Heart right ventricle (tissue), 16 donors: ENCODE measurements at regions not wholly inside any gene's neighbourhood (a gene's known extent, or its start where the extent isn't known, plus 50 kb on each side); places are given as distances from the start of the nearest gene placed in this dataset.

Source experiments
- ATAC-seq, 8 donors: fragments of 200-7000 bp; cut with Tn5 transposase; one replicate each; pipeline ENCODE4 v1.9.1; 2020; ENCODE audit warnings: mild to moderate bottlenecking in 8 of 8, moderate library complexity in 8 of 8, moderate number of reproducible peaks in 1 of 8
- DNase-seq, 2 donors: peaks; one replicate each; pipeline ENCODE4 v3.0.0-alpha.2; 2020
- H3K27ac ChIP-seq, 10 donors: fragments of 200-600 bp; sonication (generic) in 2 of 10; one replicate each; pipeline versions ENCODE4 v1.5.0 to v1.8.0; 2020 to 2022; ENCODE audit warnings: mild to moderate bottlenecking in 3 of 10
- H3K27me3 ChIP-seq, 7 donors: fragments of 200-600 bp; one replicate each; pipeline ENCODE4 v1.8.0; 2021 to 2022; ENCODE audit warnings: mild to moderate bottlenecking in 2 of 7
- H3K36me3 ChIP-seq, 9 donors: fragments of 200-600 bp; sonication (generic) in 1 of 9; one replicate each; pipeline versions ENCODE4 v1.5.0 to v1.8.0; 2020 to 2022; ENCODE audit warnings: mild to moderate bottlenecking in 2 of 9
- H3K4me1 ChIP-seq, 9 donors: fragments of 200-600 bp; sonication (generic) in 1 of 9; one replicate each; pipeline versions ENCODE4 v1.5.0 to v1.8.0; 2020 to 2022; ENCODE audit warnings: mild to moderate bottlenecking in 4 of 9
- H3K4me3 ChIP-seq, 10 donors: fragments of 200-600 bp; sonication (generic) in 2 of 10; one replicate each; pipeline versions ENCODE4 v1.5.0 to v1.8.0; 2020 to 2022; ENCODE audit warnings: mild to moderate bottlenecking in 7 of 10, moderate library complexity in 2 of 10
- H3K9me3 ChIP-seq, 11 donors: fragments of 200-600 bp in 10 of 11; sonication (generic) in 2 of 11; one replicate each; pipeline versions ENCODE4 v1.5.0 to v1.8.0; 2013 to 2022; ENCODE audit warnings: mild to moderate bottlenecking in 2 of 11, control low read depth in 1 of 11, moderate library complexity in 1 of 11
- CTCF ChIP-seq, 9 donors: fragments of 200-600 bp; sonication (generic) in 2 of 9; IDR thresholded peaks; one replicate each; pipeline versions ENCODE4 v1.5.0 to v1.8.0; 2021 to 2022; ENCODE audit warnings: antibody characterized with exemption in 9 of 9, mild to moderate bottlenecking in 5 of 9, moderate library complexity in 1 of 9
- WGBS, 2 donors: extraction: QIAGEN DNeasy Blood & Tissue Kit; methylation state at CpG; one replicate each; pipeline ENCODE4 v1.1.7; 2013; ENCODE audit warnings: inconsistent platforms in 1 of 2; 5-methylcytosine and 5-hydroxymethylcytosine counted together
- intact Hi-C, 10 donors: fragments of 100-400 bp; cut with DNase I; formaldehyde crosslinking; loops; one replicate each; pipeline versions ENCODE4 v1.11.1 to v1.14.2; 2022
- donor health status: Arrhythmogenic right ventricular cardiomyopathy.
- donor health status: ischemic (EF 13 %, LVEDD 7.1; RV severe dilation, severe dysfunction).
- donor health status: healthy with polysubstance abuse.
- donor health status: DM: no; HTN: yes; CAD: no.
- donor health status: DM: no; HTN: no; CAD: no.
- donor health status: ischemic (EF 25% LVEDD 6.9; RV normal size, moderate dysfunction).
- donor health status: ischemic (EF 25% LVEDD 5.7; RV mildly dilated, moderate dysfunction).
- donor health status: healthy.
- donor health status: DM: yes; HTN: yes; CAD: no.
- donor health status: Ischemic cardiomyopathy.
- donor health status: ischemic (EF 35%, LVEDD 5.7; RV mildly dilated, moderate dysfunction).
- donor health status: nonischemic (EF 11% LVEDD 7.7; RV severe dilation, severe dysfunction).
- donor health status: DM: yes; HTN: yes; CAD: no.
- donor health status: PGD.
- donor health status: ischemic (EF 29% LVEDD 5.4; RV normal size, mild dysfunction).
- donor health status: nonischemic (EF 23%, LVEDD 6.1; RV moderate dilation, normal function).

- intact Hi-C loops, result no loop called here
- no peak for TF ChIP-seq CTCF (IDR thresholded peaks at IDR 0.05)
- H3K36me3 ChIP-seq, result no peaks in the 10 kb centered on the region
- DNase-seq (no peak), ATAC-seq (no peak)
- 90 to 91% methylated on average over 32 of the region's 32 CpGs for WGBS, 2 donors
- H3K27ac ChIP-seq, result no peak overlapping the region
- no peaks in the 10 kb centered on the region for H3K4me1 ChIP-seq
- no peak overlapping the region for H3K4me3 ChIP-seq
- H3K9me3 ChIP-seq, result peaks cover 0 to 56% (median 0%) of the 10 kb centered on the region in 11 donors
- no peaks in the 10 kb centered on the region for H3K27me3 ChIP-seq
Observed at GRCh38 chr19:24002256-24002945, 84.6 kb upstream of the ZNF254 start.

DNA sequence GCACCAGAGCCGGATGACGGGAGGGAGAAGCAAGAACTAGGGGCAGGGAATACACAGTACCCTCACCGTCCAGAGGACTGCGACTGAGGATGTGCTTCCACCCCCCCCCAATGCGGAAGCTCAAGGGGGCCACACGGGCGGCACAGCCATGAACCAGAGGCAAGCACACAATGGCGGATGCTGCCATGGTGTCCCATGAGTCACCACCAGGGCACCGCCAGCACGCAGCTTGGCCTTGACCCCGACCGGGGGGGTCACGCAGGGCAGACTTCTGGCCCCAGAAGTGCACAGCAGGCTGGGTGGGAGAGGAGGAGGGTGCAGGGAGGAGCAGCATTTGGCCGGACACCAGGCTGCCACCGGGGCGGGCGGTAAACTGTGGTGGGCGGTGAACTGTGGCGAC is 83.5 kb upstream of the ZNF254 start:
- DNase-seq, result no peak
- WGBS, 2 donors, result 93 to 95% methylated on average over 13 to 19 of the region's 19 CpGs
- Histone ChIP-seq H3K4me1 (no peaks in the 10 kb centered on the region), H3K9me3 (peaks cover 0 to 45% (median 0%) of the 10 kb centered on the region in 11 donors), H3K4me3 (no peak overlapping the region), H3K27me3 (no peaks in the 10 kb centered on the region), H3K27ac (no peak overlapping the region), H3K36me3 (no peaks in the 10 kb centered on the region)
- TF ChIP-seq CTCF (IDR thresholded peaks at IDR 0.05), result no peak
- no peak for ATAC-seq
- intact Hi-C loops, result no loop called here

DNA sequence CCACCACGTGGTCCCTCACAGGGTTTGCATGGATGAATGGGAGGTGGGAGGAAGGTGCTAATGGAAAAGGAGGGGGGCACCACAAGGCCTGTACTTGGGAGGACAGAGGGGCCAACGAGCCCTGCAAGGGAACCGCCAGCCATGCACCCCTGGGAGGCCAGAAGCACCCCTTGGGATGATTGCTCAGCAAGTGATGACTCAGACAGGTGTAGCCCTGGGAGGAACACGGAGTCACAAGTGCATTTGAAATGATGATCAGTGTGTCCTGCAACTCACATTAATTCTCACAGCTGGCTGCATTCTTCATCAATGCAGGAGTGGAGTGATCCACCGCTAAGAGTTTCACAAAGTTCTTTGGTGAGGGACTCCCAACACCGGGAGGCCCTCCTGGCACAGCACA is 82.8 kb upstream of the ZNF254 start:
- intact Hi-C loops, result no loop called here
- Histone ChIP-seq H3K9me3 (peaks cover 0 to 40% (median 0%) of the 10 kb centered on the region in 11 donors), H3K27ac (no peak overlapping the region), H3K4me1 (no peaks in the 10 kb centered on the region), H3K36me3 (no peaks in the 10 kb centered on the region), H3K27me3 (no peaks in the 10 kb centered on the region), H3K4me3 (no peak overlapping the region)
- DNase-seq (no peak), ATAC-seq (no peak)
- WGBS, 2 donors, result 68 to 72% methylated on average over 6 of the region's 6 CpGs
- no peak for TF ChIP-seq CTCF (IDR thresholded peaks at IDR 0.05)

DNA sequence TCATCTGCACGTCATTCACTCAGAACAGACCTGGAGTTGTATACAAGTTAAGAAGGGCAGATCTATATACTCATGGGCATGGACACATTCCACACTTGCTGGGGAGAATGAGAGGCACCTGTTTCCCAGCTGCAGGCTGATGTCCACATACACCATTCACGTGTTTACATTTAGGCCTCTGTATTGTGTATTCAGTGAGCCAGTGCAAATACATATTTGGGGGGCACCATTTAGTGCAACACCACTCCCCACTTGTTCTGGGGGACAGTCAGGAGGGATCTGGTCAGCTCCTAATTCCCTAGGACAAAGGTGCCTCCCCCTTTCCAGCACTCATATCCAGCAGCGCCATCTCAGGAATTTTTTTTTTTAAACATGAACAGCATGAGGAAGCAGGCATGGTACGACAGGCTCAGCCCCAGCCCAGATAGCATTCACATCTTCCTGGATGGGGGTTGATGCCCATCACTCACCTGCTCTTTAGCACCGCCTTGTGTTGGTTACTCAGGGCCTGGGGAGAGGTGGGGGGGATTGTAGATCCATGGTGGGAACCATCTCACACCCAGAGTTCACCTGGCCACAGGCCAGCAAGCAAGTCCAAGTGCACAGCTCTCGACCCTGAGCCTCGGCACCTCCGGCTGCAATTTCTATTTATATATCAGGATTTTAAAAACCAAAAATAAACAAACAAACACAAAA is 56.9 kb upstream of the ZNF254 start:
- no peaks in the 10 kb centered on the region for H3K9me3 ChIP-seq
- no peak overlapping the region for H3K4me3 ChIP-seq
- H3K27ac ChIP-seq, result no peak overlapping the region
- H3K36me3 ChIP-seq, result no peaks in the 10 kb centered on the region
- intact Hi-C loops, result loop anchor here in 3 of 10 donors (5.0 to 10.0 kb wide), 4 partner anchors 57 to 635 kb away; partner anchors contain the start of genes ZNF254 (in 1 of the 3), ZNF675 (in 1 of the 3) and ZNF91 (in 1 of the 3)
- 63 to 75% methylated on average over 8 of the region's 8 CpGs for WGBS, 2 donors
- ATAC-seq, result no peak
- no peaks in the 10 kb centered on the region for H3K27me3 ChIP-seq
- peaks cover 4 to 17% (median 14%) of the 10 kb centered on the region in 9 donors for H3K4me1 ChIP-seq
- DNase-seq, result no peak
- TF ChIP-seq CTCF (IDR thresholded peaks at IDR 0.05), result no peak
